ENCODE measurements at regions not wholly inside any gene's neighbourhood (a gene's known extent, or its start where the extent isn't known, plus 50 kb on each side); places are given as distances from the start of the nearest gene placed in this dataset.

GRCh38 chr2:16271231-16271896 lies 331.0 kb downstream of the MYCN start:
- Mint-ChIP-seq H3K27me3 (peaks cover 3% of the 10 kb centered on the region), H3K4me1 (no peaks in the 10 kb centered on the region), H3K4me3 (no peak overlapping the region), H3K9me3 (ENCODE audit: insufficient read depth) (peaks cover 2% of the 10 kb centered on the region), H3K27ac (no peak overlapping the region)
- Histone ChIP-seq H3K9me3 (ENCODE audit: control extremely low read depth in 1 of 3, control insufficient read depth in 2 of 3, insufficient read depth in 1 of 3, low read length in 2 of 3) (peaks cover 0 to 3% (median 0%) of the 10 kb centered on the region in 3 donors), H3K27ac (ENCODE audit: low read length in 2 of 2) (no peak overlapping the region), H3K9ac (ENCODE audit: low read length) (no peak overlapping the region), H3K4me1 (ENCODE audit: control insufficient read depth in 2 of 2, insufficient read depth in 2 of 2, low read length in 2 of 2) (no peaks in the 10 kb centered on the region), H4K20me1 (ENCODE audit: control insufficient read depth, insufficient read depth, low read length, poor library complexity, severe bottlenecking) (no peaks in the 10 kb centered on the region), H3K36me3 (replicated peaks in 1 of 2; ENCODE audit: control extremely low read depth in 1 of 2, control insufficient read depth in 1 of 2, extremely low read depth in 1 of 2, insufficient read depth in 2 of 2, low read length in 1 of 2) (no peaks in the 10 kb centered on the region), H3K27me3 (replicated peaks in 1 of 4; ENCODE audit: control extremely low read depth in 1 of 4, control insufficient read depth in 3 of 4, insufficient read depth in 4 of 4, low read length in 3 of 4) (no peaks in the 10 kb centered on the region), H3K4me2 (replicated peaks; ENCODE audit: low read depth, low read length, poor library complexity, severe bottlenecking) (no peak overlapping the region), H3K4me3 (ENCODE audit: control extremely low read depth in 1 of 5, extremely low read depth in 1 of 5, insufficient read depth in 1 of 5, low read depth in 2 of 5, low read length in 4 of 5) (no peak overlapping the region), H3K79me2 (ENCODE audit: control insufficient read depth, insufficient read depth, low read length) (no peaks in the 10 kb centered on the region), H2AFZ (ENCODE audit: insufficient read depth, low read depth, low read length, poor library complexity, severe bottlenecking) (no peak overlapping the region)
- DNase-seq (no peak), ATAC-seq (ENCODE audit: low read depth) (no peak)
- no peak for TF ChIP-seq CTCF (IDR thresholded peaks at IDR 0.05)
- WGBS (ENCODE audit: insufficient coverage) = 85% methylated on average over 1 of the region's 2 CpGs
- ChIA-PET CTCF (no interaction called here), POLR2A (no interaction called here)
- intact Hi-C loops (cut with micrococcal nuclease) = no loop called here

- DNase-seq (no peak), ATAC-seq (ENCODE audit: low read depth) (no peak)
- Histone ChIP-seq H3K79me2 (ENCODE audit: control insufficient read depth, insufficient read depth, low read length) (no peaks in the 10 kb centered on the region), H3K4me3 (ENCODE audit: control extremely low read depth in 1 of 5, extremely low read depth in 1 of 5, insufficient read depth in 1 of 5, low read depth in 2 of 5, low read length in 4 of 5) (no peak overlapping the region), H3K4me2 (replicated peaks; ENCODE audit: low read depth, low read length, poor library complexity, severe bottlenecking) (no peak overlapping the region), H3K9me3 (ENCODE audit: control extremely low read depth in 1 of 3, control insufficient read depth in 2 of 3, insufficient read depth in 1 of 3, low read length in 2 of 3) (peaks cover 0 to 3% (median 0%) of the 10 kb centered on the region in 3 donors), H3K9ac (ENCODE audit: low read length) (no peak overlapping the region), H3K27ac (ENCODE audit: low read length in 2 of 2) (no peak overlapping the region), H3K36me3 (replicated peaks in 1 of 2; ENCODE audit: control extremely low read depth in 1 of 2, control insufficient read depth in 1 of 2, extremely low read depth in 1 of 2, insufficient read depth in 2 of 2, low read length in 1 of 2) (no peaks in the 10 kb centered on the region), H3K4me1 (ENCODE audit: control insufficient read depth in 2 of 2, insufficient read depth in 2 of 2, low read length in 2 of 2) (no peaks in the 10 kb centered on the region), H4K20me1 (ENCODE audit: control insufficient read depth, insufficient read depth, low read length, poor library complexity, severe bottlenecking) (no peaks in the 10 kb centered on the region), H3K27me3 (replicated peaks in 1 of 4; ENCODE audit: control extremely low read depth in 1 of 4, control insufficient read depth in 3 of 4, insufficient read depth in 4 of 4, low read length in 3 of 4) (no peaks in the 10 kb centered on the region), H2AFZ (ENCODE audit: insufficient read depth, low read depth, low read length, poor library complexity, severe bottlenecking) (no peak overlapping the region)
- CTCF ChIA-PET = no interaction called here
- Mint-ChIP-seq H3K27me3 (peaks cover 3% of the 10 kb centered on the region), H3K4me3 (no peak overlapping the region), H3K9me3 (ENCODE audit: insufficient read depth) (peaks cover 2% of the 10 kb centered on the region), H3K4me1 (no peaks in the 10 kb centered on the region), H3K27ac (no peak overlapping the region)
- intact Hi-C loops (cut with micrococcal nuclease) = no loop called here
- 100% methylated on average over 2 of the region's 4 CpGs for WGBS (ENCODE audit: insufficient coverage)
- POLR2A ChIA-PET = no interaction called here
- TF ChIP-seq EZH2 (IDR thresholded peaks at IDR 0.05; ENCODE audit: borderline replicate concordance, insufficient read depth, low read depth, low read length, poor library complexity, severe bottlenecking) (no peak), CTCF (IDR thresholded peaks at IDR 0.05) (no peak)
These were observed 330.1 kb downstream of the MYCN start for GRCh38 chr2:16270441-16270840.

Measured in B cell (primary cell).